ENCODE measurements at regions not wholly inside any gene's neighbourhood (a gene's known extent, or its start where the extent isn't known, plus 50 kb on each side); places are given as distances from the start of the nearest gene placed in this dataset.

GRCh38 chr1:67560580-67561255, 124.3 kb upstream of the GADD45A start:
- DNase-seq (ENCODE audit: low spot score), result no peak

GRCh38 chr1:67561704-67562113, 123.3 kb upstream of the GADD45A start:
- peak; percentile 89 for DNase-seq (ENCODE audit: low spot score)

DNA sequence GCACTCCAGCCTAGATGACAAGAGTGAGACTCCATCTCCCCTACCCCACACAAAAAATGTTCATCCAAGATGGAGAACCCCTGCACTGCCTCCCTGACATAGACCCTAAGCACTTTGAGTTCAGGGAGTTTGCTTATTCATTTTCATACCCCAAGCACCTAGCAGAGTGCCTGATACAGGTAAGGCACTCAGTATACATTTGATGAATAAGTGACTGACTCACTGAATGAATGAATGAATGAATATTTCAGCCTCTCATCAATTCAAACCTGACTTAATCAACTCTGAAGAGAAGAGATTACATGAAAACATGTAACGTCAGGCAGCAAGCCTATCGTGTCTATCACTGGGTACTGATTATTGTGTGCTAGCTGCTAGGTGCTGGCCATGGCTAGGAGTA, 121.3 kb upstream of the GADD45A start:
- DNase-seq (ENCODE audit: low spot score), result no peak

GRCh38 chr1:67564193-67564592, 120.8 kb upstream of the GADD45A start:
- DNase-seq (ENCODE audit: low spot score), result no peak

DNA sequence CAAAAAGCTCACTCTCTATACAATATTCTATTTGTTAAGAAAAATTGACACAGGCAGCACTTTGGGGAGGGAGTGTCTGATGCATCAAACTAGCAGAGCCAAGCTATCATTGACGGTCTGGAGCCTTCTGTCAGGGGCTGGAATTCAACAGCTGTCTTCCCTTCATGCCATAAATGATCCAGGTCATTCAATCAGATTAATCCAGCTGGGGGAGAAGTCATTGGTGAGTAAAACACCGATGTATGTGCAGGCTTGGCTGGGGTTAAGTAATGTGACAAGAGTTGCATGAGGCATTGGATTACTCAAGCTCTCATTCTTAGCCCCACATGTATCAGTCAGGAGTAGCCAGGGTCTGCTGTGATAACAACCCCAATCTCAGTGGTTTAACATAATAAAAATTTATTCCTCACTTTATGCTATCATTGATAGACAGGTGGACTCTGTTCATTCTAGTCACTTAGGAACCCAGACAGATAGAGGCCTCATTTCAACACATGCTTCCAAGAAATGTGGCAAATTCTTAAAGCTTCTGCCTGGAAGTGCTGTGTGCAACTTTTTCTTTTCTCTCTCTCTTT, 118.1 kb upstream of the GADD45A start:
- no peak for DNase-seq (ENCODE audit: low spot score)

DNA sequence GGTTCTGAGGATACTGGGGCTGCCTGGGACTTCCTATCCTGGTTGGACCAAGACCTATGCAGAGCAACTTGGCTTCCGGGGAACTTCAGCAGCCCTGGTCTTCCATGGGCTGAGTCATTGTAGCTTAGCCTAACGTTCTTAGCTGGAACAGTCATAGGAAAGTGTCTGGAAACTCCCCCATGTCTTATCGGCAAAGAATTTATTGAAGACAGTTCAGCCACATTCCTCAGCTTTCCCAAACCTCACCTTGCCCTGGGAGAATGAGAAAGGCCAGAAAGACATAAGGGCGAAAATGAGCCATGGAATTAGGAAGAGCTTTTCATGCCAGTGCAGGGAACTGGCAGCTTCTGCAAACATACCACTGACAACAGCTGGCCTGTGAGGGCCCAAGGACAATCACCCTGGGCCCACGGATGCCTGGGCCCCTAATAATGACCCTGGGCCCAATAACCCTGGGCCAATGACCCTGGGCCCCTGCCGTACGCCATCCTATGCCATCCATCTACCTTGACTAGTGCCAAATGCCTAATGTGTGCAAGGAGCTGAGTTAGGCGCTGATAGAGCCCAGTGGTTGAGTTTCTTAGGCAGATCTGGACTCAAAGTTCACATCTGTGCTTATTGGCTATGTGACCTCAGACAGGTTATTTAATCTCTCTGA, 114.4 kb upstream of the GADD45A start:
- DNase-seq (ENCODE audit: low spot score), result peak; percentile 63

DNA sequence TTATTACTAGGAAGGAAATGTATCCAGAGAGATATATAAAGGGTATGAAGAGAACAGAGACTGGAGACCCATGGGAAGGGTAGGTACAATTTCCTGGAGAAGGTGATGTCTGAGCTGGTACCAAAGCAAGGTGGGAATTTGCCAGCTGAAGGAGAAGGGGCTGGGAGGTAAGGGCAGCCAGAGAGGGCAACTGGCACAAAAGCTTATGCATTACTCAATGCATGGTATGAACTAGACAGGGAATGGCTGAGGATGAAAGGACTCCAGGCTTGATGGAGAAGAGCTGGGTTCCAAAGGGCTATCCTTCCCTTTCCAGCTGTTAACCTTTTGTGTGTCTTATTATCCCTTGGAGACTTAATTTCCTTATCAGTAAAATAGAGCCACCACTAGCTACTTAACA, 113.6 kb upstream of the GADD45A start:
- DNase-seq (ENCODE audit: low spot score), result no peak

DNA sequence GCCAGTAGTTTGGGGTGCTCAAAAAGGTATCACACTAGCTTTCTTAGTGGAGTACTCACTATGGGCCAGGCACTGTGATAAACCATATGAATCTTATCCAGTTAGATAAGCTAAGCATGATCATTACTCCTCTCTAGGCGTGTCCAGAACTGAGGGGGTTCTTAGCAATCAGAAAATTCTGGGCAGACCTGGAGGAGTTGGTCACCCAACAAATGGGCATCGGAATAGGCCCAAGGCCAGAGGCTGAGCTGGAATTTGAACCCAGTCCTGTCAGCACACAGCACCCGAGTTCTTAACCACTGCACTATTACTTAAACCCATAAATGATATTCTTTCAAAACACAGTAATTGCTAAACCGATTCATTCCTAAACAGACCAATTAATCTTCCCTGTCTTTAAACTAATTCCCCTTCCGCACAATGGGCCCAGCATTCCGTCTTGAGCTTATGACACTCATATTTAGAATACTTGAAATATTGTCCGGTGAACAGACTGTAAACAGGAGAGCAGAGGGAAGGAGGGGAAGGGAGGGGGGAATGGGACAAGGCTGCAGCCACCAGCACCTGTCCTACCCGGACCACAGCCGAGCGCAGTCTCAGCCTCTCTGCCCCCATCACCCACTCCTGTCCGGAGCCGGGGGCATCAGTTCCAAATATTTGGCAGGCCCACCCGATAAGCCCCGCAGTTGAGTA, 113.0 kb upstream of the GADD45A start:
- no peak for DNase-seq (ENCODE audit: low spot score)

- no peak for DNase-seq (ENCODE audit: low spot score)
Measured at GRCh38 chr1:67572594-67573221, 112.3 kb upstream of the GADD45A start.

GRCh38 chr1:67573311-67573872, 111.6 kb upstream of the GADD45A start:
- DNase-seq (ENCODE audit: low spot score), result no peak

- DNase-seq (ENCODE audit: low spot score), result no peak
Measured at GRCh38 chr1:67574221-67574620, 110.8 kb upstream of the GADD45A start.

DNA sequence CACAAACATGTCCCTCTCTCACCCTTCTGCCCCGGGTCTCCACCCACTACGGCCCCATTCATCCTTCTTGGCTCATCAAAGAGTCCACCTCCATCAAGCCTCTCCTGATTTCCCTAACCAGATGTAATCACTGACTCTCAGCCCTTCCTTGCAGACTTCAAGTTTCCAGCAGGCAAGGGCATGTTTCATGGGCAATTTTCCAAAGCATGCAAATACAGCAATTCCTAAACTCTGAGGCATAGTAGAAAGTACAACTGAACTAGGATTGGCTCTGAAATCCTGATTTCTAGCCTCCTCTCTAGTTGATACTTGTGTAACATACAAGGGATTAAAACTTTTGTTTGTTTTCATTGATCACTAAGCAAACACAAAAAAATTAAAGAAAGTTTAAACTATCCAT, 109.1 kb upstream of the GADD45A start:
- DNase-seq (ENCODE audit: low spot score), result no peak

DNA sequence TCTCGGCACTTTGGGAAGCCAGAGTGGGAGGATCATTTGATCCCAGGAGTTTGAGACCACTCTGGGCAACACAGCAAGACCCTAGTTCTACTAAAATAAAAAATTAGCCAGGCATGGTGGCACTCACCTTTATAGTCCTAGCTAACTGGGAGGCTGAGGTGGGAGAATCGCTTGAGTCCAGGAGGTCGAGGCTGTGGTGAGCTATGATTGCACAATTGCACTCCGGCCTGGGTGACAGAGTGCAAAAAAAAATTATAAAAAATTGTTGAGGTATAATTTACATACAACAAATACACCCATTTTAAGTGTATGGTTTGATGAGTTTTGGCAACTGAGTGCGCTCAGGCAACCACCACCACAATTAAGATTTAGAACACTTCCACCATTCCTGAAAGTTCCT, 108.5 kb upstream of the GADD45A start:
- no peak for DNase-seq (ENCODE audit: low spot score)

GRCh38 chr1:67577646-67578045, 107.4 kb upstream of the GADD45A start:
- DNase-seq (ENCODE audit: low spot score), result no peak

DNA sequence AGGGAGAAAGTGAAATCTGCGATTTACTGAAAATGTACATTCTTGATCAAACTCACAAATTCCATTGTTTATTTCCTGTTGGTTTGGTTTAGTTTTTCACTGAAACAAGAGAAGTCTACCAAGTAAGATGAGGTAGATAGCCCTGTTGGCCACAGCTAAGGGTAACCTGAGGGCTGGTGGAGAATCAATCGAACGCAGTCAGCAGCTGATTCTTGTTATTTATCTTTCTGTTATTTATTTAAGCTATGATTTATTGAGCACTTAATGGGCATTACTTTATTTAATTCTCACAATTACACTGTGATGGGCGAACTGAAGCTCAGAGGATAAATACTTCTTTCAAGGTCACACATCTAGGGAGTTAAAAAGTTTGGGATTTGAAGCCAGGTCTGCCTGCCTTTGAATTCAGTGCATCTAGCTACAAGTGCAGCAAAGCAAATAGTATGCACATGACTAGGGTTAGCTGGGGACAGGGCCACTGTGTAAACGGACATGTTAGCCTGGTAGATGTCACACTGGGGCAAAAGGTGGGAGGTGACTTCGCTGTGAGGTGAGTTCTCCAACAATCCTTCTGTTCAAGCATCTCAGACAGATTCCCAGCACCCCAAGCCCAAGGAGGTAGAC, 106.5 kb upstream of the GADD45A start:
- DNase-seq (ENCODE audit: low spot score), result no peak

GRCh38 chr1:67579623-67580394, 105.2 kb upstream of the GADD45A start:
- DNase-seq (ENCODE audit: low spot score), result no peak

DNA sequence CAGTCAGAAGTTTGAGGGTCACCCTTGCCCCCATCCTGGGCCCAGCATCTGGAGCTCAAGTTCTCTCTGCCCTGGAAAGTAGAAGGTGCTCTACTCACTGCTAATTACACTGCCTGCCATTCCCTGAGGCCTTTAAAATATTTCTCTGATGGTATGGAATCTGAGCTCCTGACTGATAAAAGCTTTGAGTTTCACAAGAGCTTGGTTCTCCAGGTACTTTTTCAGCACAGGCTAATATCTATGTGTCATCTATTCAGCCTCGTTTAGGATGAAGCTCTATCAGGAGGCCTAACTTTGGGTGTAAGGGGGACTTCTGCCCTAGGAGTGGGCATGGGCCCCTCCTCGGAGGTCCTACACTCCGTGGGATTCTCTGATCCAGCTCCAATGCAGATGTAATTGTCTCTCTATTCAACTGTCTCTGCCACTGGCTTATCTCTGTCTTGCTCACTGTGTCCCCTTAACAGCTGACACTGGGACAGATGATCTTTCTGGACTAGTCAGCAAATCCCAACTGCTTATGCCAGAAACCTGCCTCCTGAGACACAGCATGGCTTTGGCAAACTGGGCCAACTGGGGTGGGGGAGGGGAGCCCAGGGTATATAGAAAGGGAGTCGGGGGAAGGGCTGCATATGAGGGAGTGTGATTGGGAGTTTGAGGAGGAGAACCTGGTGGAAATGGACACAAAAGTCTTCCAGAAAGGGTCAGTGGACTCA, 104.2 kb upstream of the GADD45A start:
- no peak for DNase-seq (ENCODE audit: low spot score)

GRCh38 chr1:67582625-67583461, 102.2 kb upstream of the GADD45A start:
- no peak for DNase-seq (ENCODE audit: low spot score)

DNA sequence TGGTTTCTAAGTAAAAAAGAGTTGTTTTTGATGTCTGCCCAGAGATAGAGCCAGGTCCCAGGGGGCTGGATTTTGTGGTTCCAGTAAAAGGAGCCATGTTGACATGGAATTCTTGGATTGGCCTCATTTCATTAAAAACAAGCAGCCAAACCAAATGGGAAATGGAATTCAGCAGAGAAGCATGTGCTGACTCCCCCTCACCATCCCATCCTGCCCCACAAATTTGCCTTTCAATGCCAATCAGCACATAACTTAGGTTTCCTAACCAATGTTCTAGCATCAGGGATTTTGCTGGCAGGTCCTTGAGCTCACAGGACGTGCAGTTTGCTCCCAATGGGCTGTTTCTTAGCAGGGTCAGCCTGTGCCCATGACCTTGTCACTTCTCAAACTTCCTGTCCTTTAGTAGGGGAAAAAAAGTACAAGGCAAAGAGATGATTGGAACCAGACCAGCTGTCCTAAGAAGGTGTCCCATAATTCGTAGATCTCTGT, 101.5 kb upstream of the GADD45A start:
- no peak for DNase-seq (ENCODE audit: low spot score)

Measured in H4 (cell line).